Neural cell (in vitro differentiated cells): ENCODE measurements at regions not wholly inside any gene's neighbourhood (a gene's known extent, or its start where the extent isn't known, plus 50 kb on each side); places are given as distances from the start of the nearest gene placed in this dataset.

Source experiments
- H2AFZ ChIP-seq: fragments of 200-600, 300-800 bp; sonication (generic), shearing (Covaris generic); 2 replicates; pipeline ENCODE4 v1.6.0; 2014; ENCODE audit warnings: low read depth, mild to moderate bottlenecking, antibody characterized with exemption, low read length, moderate library complexity
- H3F3A ChIP-seq: fragments of 200-600 bp; shearing (Covaris generic); 2 replicates; pipeline ENCODE4 v1.6.1; 2016; ENCODE audit warnings: mild to moderate bottlenecking, moderate library complexity, mixed read lengths, antibody characterized with exemption, low read length; ENCODE audit not compliant: insufficient read depth, poor library complexity, severe bottlenecking
- H3K27ac ChIP-seq: fragments of 200-600, 300-800 bp; sonication (generic), shearing (Covaris generic); 2 replicates; pipeline ENCODE4 v1.5.1; 2014; ENCODE audit warnings: mild to moderate bottlenecking, low read length, moderate library complexity
- H3K27me3 ChIP-seq: fragments of 300-800, 200-600 bp; sonication (generic), shearing (Covaris generic); 2 replicates; pipeline ENCODE4 v1.6.0; 2014; ENCODE audit warnings: mild to moderate bottlenecking, low read depth, low read length, moderate library complexity; ENCODE audit not compliant: insufficient read depth
- H3K36me3 ChIP-seq: fragments of 300-800, 200-600 bp; sonication (generic), shearing (Covaris generic); 2 replicates; pipeline ENCODE4 v1.5.1; 2014; ENCODE audit warnings: mild to moderate bottlenecking, antibody characterized with exemption, low read length, moderate library complexity; ENCODE audit not compliant: insufficient read depth
- H3K4me2 ChIP-seq: fragments of 300-800, 200-600 bp; sonication (generic), shearing (Covaris generic); 2 replicates; pipeline ENCODE4 v1.6.0; 2014; ENCODE audit warnings: mild to moderate bottlenecking, low read length
- H3K4me3 ChIP-seq: fragments of 300-800, 200-600 bp; sonication (generic), shearing (Covaris generic); 2 replicates; pipeline ENCODE4 v1.5.1; 2014; ENCODE audit warnings: mild to moderate bottlenecking, low read length, moderate library complexity
- H3K79me2 ChIP-seq: fragments of 200-600 bp; shearing (Covaris generic); replicated peaks from 2 replicates; pipeline ENCODE4 v1.6.0; 2014; ENCODE audit warnings: mild to moderate bottlenecking, low read length, moderate library complexity; ENCODE audit not compliant: insufficient read depth
- H3K9ac ChIP-seq: fragments of 300-800, 200-600 bp; sonication (generic), shearing (Covaris generic); 2 replicates; pipeline ENCODE4 v1.6.1; 2016; ENCODE audit warnings: mild to moderate bottlenecking, low read length, mixed read lengths
- H3K9me2 ChIP-seq: fragments of 200-600 bp; shearing (Covaris generic); 2 replicates; pipeline ENCODE4 v1.6.1; 2016; ENCODE audit warnings: mild to moderate bottlenecking, low read length, mixed read lengths; ENCODE audit not compliant: insufficient read depth
- H3K9me3 ChIP-seq: fragments of 200-600, 300-800 bp; sonication (generic), shearing (Covaris generic); 2 replicates; pipeline ENCODE4 v1.6.1; 2016; ENCODE audit warnings: mild to moderate bottlenecking, mixed run types, low read length, moderate library complexity, mixed read lengths
- H4K20me1 ChIP-seq: fragments of 200-600 bp; shearing (Covaris generic); 2 replicates; pipeline ENCODE4 v1.6.1; 2016; ENCODE audit warnings: mild to moderate bottlenecking, mixed run types; ENCODE audit not compliant: insufficient read depth
- CTCF ChIP-seq: fragments of 450-650 bp; IDR thresholded peaks from 2 replicates; pipeline ENCODE4 v1.5.1; 2014; ENCODE audit warnings: antibody characterized with exemption, mild to moderate bottlenecking, moderate library complexity; ENCODE audit not compliant: poor library complexity, severe bottlenecking
- EP300 ChIP-seq: fragments of 450-650 bp; conservative IDR thresholded peaks from 2 replicates; pipeline ENCODE4 v1.6.1; 2014; ENCODE audit warnings: antibody characterized with exemption, mild to moderate bottlenecking, moderate library complexity; ENCODE audit not compliant: poor library complexity, severe bottlenecking
- EZH2 ChIP-seq: fragments of 200-600, 300-800 bp; shearing (Covaris generic), sonication (generic); IDR thresholded peaks from 2 replicates; pipeline ENCODE4 v1.6.1; 2014; ENCODE audit warnings: antibody characterized with exemption, low read length, borderline replicate concordance, mild to moderate bottlenecking; ENCODE audit not compliant: insufficient read depth, poor library complexity, severe bottlenecking
- MXI1 ChIP-seq: fragments of 450-650 bp; conservative IDR thresholded peaks from 2 replicates; pipeline ENCODE4 v1.6.1; 2014; ENCODE audit warnings: antibody characterized with exemption, mild to moderate bottlenecking; ENCODE audit not compliant: poor library complexity, severe bottlenecking
- POLR2AphosphoS5 ChIP-seq: IDR thresholded peaks from 2 replicates; pipeline ENCODE4 v1.6.1; 2012
- RAD21 ChIP-seq: fragments of 450-650 bp; conservative IDR thresholded peaks from 2 replicates; pipeline ENCODE4 v1.6.1; 2014; ENCODE audit warnings: antibody characterized with exemption, mild to moderate bottlenecking, moderate library complexity
- REST ChIP-seq: IDR thresholded peaks from 2 replicates; pipeline ENCODE4 v1.6.1; 2012; ENCODE audit warnings: borderline replicate concordance
- SMC3 ChIP-seq: fragments of 450-650 bp; conservative IDR thresholded peaks from 2 replicates; pipeline ENCODE4 v1.6.1; 2014; ENCODE audit warnings: antibody characterized with exemption, mild to moderate bottlenecking, moderate library complexity; ENCODE audit not compliant: poor library complexity
- TAF1 ChIP-seq: IDR thresholded peaks from 2 replicates; pipeline ENCODE4 v1.6.1; 2012; ENCODE audit warnings: low read depth

GRCh38 chr13:65710514-65710913, 1519.6 kb downstream of the PCDH9 start:
- TF ChIP-seq SMC3: no peak
- TF ChIP-seq EP300: no peak
- no peak for TF ChIP-seq TAF1
- TF ChIP-seq MXI1: no peak
- TF ChIP-seq REST: no peak
- H3F3A ChIP-seq: no peaks in the 10 kb centered on the region
- H3K79me2 ChIP-seq: no peaks in the 10 kb centered on the region
- no peaks in the 10 kb centered on the region for H4K20me1 ChIP-seq
- no peak overlapping the region for H3K4me3 ChIP-seq
- no peak overlapping the region for H2AFZ ChIP-seq
- H3K27ac ChIP-seq: no peak overlapping the region
- no peaks in the 10 kb centered on the region for H3K9me3 ChIP-seq
- H3K9me2 ChIP-seq: no peaks in the 10 kb centered on the region
- H3K27me3 ChIP-seq: no peaks in the 10 kb centered on the region
- no peak overlapping the region for H3K9ac ChIP-seq
- no peak overlapping the region for H3K4me2 ChIP-seq
- H3K36me3 ChIP-seq: no peaks in the 10 kb centered on the region

GRCh38 chr13:65697843-65698242, 1532.3 kb downstream of the PCDH9 start:
- Histone ChIP-seq H4K20me1 (no peaks in the 10 kb centered on the region), H3K79me2 (no peaks in the 10 kb centered on the region), H3K9me3 (no peaks in the 10 kb centered on the region), H3K4me2 (no peak overlapping the region), H3K36me3 (no peaks in the 10 kb centered on the region), H3K4me3 (no peak overlapping the region), H3K9me2 (no peaks in the 10 kb centered on the region), H3K9ac (no peak overlapping the region), H3K27ac (no peak overlapping the region), H2AFZ (no peak overlapping the region), H3F3A (no peaks in the 10 kb centered on the region), H3K27me3 (no peaks in the 10 kb centered on the region)
- TF ChIP-seq EZH2: no peak
- TF ChIP-seq TAF1: no peak
- TF ChIP-seq RAD21: no peak
- TF ChIP-seq POLR2AphosphoS5: no peak
- no peak for TF ChIP-seq MXI1
- TF ChIP-seq SMC3: no peak
- TF ChIP-seq CTCF: no peak
- TF ChIP-seq EP300: no peak
- TF ChIP-seq REST: no peak
